Lower leg skin (tissue), 4 donors: ENCODE measurements at regions not wholly inside any gene's neighbourhood (a gene's known extent, or its start where the extent isn't known, plus 50 kb on each side); places are given as distances from the start of the nearest gene placed in this dataset.

Experiments
- DNase-seq, 2 donors: peaks; one replicate each; pipeline ENCODE4 v3.0.0-alpha.2; 2019; ENCODE audit warnings: low spot score in 2 of 2
- H3K4me3 ChIP-seq: fragments of 200-600 bp; sonication (generic); 2 replicates; pipeline ENCODE4 v1.5.1; 2017; ENCODE audit warnings: mild to moderate bottlenecking, low read depth; ENCODE audit not compliant: poor library complexity, severe bottlenecking
- POLR2A ChIP-seq, 2 donors: fragments of 450-650 bp; IDR thresholded peaks; one replicate each; pipeline ENCODE4 v1.6.1; 2016 to 2017; ENCODE audit warnings: antibody characterized with exemption in 2 of 2, mild to moderate bottlenecking in 1 of 2, moderate library complexity in 1 of 2
- WGBS, 2 donors: methylation state at CpG; one replicate each; pipeline ENCODE4 v1.1.5; 2018; 5-methylcytosine and 5-hydroxymethylcytosine counted together
- intact Hi-C: fragments of 100-400 bp; cut with DNase I; formaldehyde crosslinking; loops from one replicate; pipeline ENCODE4 v1.15.0; 2023; ENCODE audit warnings: low total_unique reads
- TF ChIP-seq, protein P1 (sequence below), 3 donors: fragments of 450-650 bp; IDR thresholded peaks; one replicate each; pipeline ENCODE4 v1.5.1; 2016; ENCODE audit warnings: antibody characterized with exemption in 3 of 3, mild to moderate bottlenecking in 3 of 3, moderate library complexity in 2 of 3

DNA sequence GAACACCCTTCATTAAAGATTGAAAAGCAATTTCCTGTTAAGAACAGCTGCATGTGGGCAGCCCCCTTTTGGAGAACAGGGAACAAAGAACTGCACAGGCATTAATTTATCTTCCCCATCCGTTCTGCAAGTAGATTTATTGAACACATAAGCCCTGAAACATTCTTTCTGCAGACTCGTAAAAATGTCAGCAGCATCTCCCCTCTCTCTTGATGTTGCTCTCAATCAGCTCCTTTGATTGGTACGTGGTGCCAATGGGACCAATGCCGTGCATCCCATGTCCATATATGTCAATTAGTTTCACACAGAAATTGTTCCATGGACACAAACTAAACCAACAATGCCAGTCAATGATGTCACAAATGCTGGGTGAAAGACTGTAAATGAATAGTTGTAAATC is 228.5 kb upstream of the RASGEF1B start:
- intact Hi-C loops, result no loop called here
- DNase-seq, result no peak
- WGBS, 2 donors, result 64 to 72% methylated on average over 4 of the region's 4 CpGs
- H3K4me3 ChIP-seq, result no peak overlapping the region
- TF ChIP-seq POLR2A (IDR thresholded peaks at IDR 0.05), result no peak
- TF ChIP-seq, protein P1, sequence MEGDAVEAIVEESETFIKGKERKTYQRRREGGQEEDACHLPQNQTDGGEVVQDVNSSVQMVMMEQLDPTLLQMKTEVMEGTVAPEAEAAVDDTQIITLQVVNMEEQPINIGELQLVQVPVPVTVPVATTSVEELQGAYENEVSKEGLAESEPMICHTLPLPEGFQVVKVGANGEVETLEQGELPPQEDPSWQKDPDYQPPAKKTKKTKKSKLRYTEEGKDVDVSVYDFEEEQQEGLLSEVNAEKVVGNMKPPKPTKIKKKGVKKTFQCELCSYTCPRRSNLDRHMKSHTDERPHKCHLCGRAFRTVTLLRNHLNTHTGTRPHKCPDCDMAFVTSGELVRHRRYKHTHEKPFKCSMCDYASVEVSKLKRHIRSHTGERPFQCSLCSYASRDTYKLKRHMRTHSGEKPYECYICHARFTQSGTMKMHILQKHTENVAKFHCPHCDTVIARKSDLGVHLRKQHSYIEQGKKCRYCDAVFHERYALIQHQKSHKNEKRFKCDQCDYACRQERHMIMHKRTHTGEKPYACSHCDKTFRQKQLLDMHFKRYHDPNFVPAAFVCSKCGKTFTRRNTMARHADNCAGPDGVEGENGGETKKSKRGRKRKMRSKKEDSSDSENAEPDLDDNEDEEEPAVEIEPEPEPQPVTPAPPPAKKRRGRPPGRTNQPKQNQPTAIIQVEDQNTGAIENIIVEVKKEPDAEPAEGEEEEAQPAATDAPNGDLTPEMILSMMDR (IDR thresholded peaks at IDR 0.05), result no peak

DNA sequence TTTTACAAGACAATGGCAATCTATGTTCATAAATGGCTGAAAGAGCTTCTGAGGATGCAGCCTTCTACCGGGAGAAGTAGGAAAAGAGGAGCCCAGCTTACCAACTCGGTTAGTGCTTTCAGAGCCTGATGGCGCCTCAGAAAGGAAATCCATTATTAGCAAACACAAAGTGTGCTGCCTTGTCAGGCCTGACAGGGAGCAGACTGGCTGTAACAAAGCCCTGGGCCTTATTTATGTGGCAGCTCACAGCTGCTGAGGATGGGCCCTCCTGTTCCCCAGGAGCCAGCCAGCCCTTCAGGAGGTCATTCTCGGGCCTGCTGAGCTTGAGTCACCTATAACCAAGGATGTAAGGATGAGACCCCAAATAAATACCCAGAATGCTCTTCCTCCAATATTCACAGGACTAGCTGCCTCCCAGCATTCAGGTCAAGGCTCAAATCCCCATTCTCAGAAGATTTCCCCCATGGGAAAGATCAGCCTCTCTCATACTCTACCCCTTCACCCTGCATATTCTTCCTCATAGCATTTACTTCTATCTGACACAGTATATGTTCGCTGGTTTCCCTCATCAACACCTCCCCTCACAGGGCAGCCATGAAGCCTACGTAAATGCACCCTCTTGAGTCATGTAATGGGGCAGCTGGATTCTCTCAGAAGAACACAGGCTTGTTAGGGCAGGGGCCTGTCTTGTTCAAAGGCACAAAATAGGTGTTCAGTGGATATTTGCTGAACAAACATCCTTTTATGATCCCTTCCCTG is 227.0 kb upstream of the RASGEF1B start:
- 90 to 95% methylated on average over 6 of the region's 6 CpGs for WGBS, 2 donors
- intact Hi-C loops, result no loop called here
- DNase-seq, result no peak
- TF ChIP-seq, protein P1 (IDR thresholded peaks at IDR 0.05), result no peak
- TF ChIP-seq POLR2A (IDR thresholded peaks at IDR 0.05), result no peak
- no peak overlapping the region for H3K4me3 ChIP-seq

DNA sequence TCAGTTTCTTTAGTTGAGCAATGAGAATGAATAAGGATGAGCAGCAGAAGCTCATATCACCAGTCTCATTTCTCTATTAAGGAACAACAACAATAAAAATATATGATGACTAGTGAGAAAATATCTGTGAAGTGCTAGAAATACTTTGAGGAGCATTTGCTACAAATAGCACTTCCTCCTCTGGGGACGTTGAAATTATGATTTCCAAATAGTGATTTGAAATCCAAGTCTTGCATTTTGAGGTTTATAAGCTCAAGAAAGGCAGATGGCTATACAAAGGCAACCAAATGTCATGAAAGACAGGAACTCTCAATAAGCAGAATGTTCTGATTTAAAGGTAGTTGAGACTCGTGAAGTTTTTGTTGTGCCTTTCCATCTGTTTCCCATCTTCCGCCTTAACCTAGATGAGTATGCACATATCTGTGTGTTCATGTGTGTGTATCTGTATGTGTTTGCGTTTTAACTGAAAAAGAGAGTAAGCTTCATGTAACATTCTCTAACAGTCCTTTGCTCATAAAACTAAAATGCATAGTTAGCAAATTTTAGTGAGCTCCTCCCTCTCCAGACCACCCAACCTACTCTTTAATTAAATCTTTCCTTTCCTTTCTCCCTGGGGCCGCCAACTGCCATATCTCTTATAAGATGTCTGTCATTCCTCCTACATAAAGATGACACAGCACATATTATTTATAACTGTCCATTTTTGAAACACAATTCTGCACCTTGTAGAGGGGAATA is 222.6 kb upstream of the RASGEF1B start:
- intact Hi-C loops, result loop anchor here (5.0 kb wide), 1 partner anchor 753 kb away; no protein-coding TSS in a partner anchor

DNA sequence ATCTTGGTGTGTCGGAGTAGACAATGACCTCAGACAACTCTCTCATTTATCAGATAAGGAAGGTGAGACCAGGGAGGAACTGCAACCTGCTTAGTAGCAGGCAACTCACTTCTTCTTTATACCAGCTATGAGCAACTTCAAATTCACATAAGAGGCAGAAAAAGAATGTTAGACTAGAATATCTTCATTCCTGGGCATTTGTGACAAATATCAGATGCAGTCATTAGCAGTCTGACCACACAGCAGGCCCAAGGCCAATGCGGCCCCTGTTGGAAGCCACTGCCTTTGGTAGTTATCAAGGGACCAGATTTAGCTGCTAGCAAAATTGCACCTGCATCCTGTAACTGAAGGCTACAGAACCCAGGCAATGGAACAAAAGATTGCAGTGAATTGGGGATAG is 219.2 kb upstream of the RASGEF1B start:
- intact Hi-C loops, result loop anchor here (5.0 kb wide), 1 partner anchor 756 kb away; no protein-coding TSS in a partner anchor
- DNase-seq, result no peak
- WGBS, 2 donors, result 78 to 94% methylated on average over 2 of the region's 2 CpGs
- TF ChIP-seq, protein P1 (IDR thresholded peaks at IDR 0.05), result no peak
- TF ChIP-seq POLR2A (IDR thresholded peaks at IDR 0.05), result no peak
- H3K4me3 ChIP-seq, result no peak overlapping the region

More for the DNA sequence above, 222.6 kb upstream of the RASGEF1B start:
- WGBS, 2 donors, result 73 to 74% methylated on average over 5 of the region's 5 CpGs
- no peak overlapping the region for H3K4me3 ChIP-seq
- no peak for TF ChIP-seq POLR2A (IDR thresholded peaks at IDR 0.05)
- TF ChIP-seq, protein P1 (IDR thresholded peaks at IDR 0.05), result no peak
- no peak for DNase-seq

DNA sequence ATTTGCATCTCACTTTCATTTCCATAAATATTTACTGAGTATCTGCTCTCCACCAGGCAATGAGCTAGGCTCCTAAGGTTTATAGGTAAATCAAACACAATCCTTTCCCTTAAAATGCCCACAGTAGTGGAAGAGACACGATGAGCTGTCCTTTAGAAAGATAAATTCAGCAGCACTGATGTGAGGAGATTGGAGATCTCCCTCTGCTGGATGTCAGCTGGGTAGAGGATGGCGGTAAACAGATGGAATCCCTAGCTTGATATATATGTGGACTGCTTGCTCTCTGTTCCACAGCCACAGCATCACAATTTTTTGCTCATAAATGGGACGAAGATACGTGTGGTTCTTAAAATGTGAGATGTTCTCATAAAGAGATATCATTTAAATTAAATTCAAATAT is 216.4 kb upstream of the RASGEF1B start:
- TF ChIP-seq, protein P1 (IDR thresholded peaks at IDR 0.05), result no peak
- no peak for DNase-seq
- no peak overlapping the region for H3K4me3 ChIP-seq
- WGBS, 2 donors, result 69 to 73% methylated on average over 4 of the region's 4 CpGs
- intact Hi-C loops, result no loop called here
